HG02973 (cell line): ENCODE measurements at regions not wholly inside any gene's neighbourhood (a gene's known extent, or its start where the extent isn't known, plus 50 kb on each side); places are given as distances from the start of the nearest gene placed in this dataset.
A peak's percentile ranks its signal among the peaks of the same experiment; 100 is the strongest.
"Not testable (repeated sequence)": the region's sequence is repeated elsewhere in the genome, so short reads cannot be mapped to it uniquely, and the experiment has no call there.

ENCODE experiments used
- ATAC-seq: cut with Tn5 transposase; IDR thresholded peaks from one replicate; pipeline ENCODE4 v1.9.1; 2021; ENCODE audit warnings: moderate library complexity; ENCODE audit not compliant: unreplicated experiment

- ATAC-seq = no peak
These were observed 449.5 kb upstream of the CAMK1G start for GRCh38 chr1:209134001-209134400.

GRCh38 chr1:209143916-209144315, 439.6 kb upstream of the CAMK1G start:
- no peak for ATAC-seq

- no peak for ATAC-seq
These were observed 433.4 kb upstream of the CAMK1G start for GRCh38 chr1:209150114-209150513.

- no peak for ATAC-seq
These were observed 430.1 kb upstream of the CAMK1G start for GRCh38 chr1:209153411-209153810.

GRCh38 chr1:209154912-209155311, 428.6 kb upstream of the CAMK1G start:
- no peak for ATAC-seq

GRCh38 chr1:209155546-209155945, 428.0 kb upstream of the CAMK1G start:
- ATAC-seq = no peak

GRCh38 chr1:209156991-209157390, 426.5 kb upstream of the CAMK1G start:
- no peak for ATAC-seq

GRCh38 chr1:209157546-209158249, 425.8 kb upstream of the CAMK1G start:
- no peak for ATAC-seq

- ATAC-seq = no peak
These were observed 424.7 kb upstream of the CAMK1G start for GRCh38 chr1:209158851-209159250.

- no peak for ATAC-seq
These were observed 423.3 kb upstream of the CAMK1G start for GRCh38 chr1:209160230-209160629.

GRCh38 chr1:209162651-209163050, 420.9 kb upstream of the CAMK1G start:
- no peak for ATAC-seq

GRCh38 chr1:209168204-209168603, 415.3 kb upstream of the CAMK1G start:
- ATAC-seq = no peak

GRCh38 chr1:209171151-209171550, 412.4 kb upstream of the CAMK1G start:
- ATAC-seq = no peak

GRCh38 chr1:209172286-209172685, 411.2 kb upstream of the CAMK1G start:
- no peak for ATAC-seq

- not testable (repeated sequence) for ATAC-seq
These were observed 410.5 kb upstream of the CAMK1G start for GRCh38 chr1:209172792-209173542.

- ATAC-seq = not testable (repeated sequence)
These were observed 409.7 kb upstream of the CAMK1G start for GRCh38 chr1:209173796-209174195.

GRCh38 chr1:209176866-209177430, 406.6 kb upstream of the CAMK1G start:
- ATAC-seq = no peak

- ATAC-seq = no peak
These were observed 400.3 kb upstream of the CAMK1G start for GRCh38 chr1:209183195-209183594.

- no peak for ATAC-seq
These were observed 395.9 kb upstream of the CAMK1G start for GRCh38 chr1:209187589-209187988.

- ATAC-seq = peak; percentile 90
These were observed 392.8 kb upstream of the CAMK1G start for GRCh38 chr1:209190591-209191261.

- no peak for ATAC-seq
These were observed 392.3 kb upstream of the CAMK1G start for GRCh38 chr1:209191262-209191634.

GRCh38 chr1:209196140-209196539, 387.4 kb upstream of the CAMK1G start:
- ATAC-seq = no peak
